HepG2 (cell line): ENCODE measurements at regions not wholly inside any gene's neighbourhood (a gene's known extent, or its start where the extent isn't known, plus 50 kb on each side); places are given as distances from the start of the nearest gene placed in this dataset.
A peak's percentile ranks its signal among the peaks of the same experiment; 100 is the strongest.

Experiments used
- ATAC-seq: fragments of 200-7000 bp; cut with Tn5 transposase; 3 replicates; pipeline ENCODE4 v1.9.1; 2020; ENCODE audit warnings: mild to moderate bottlenecking, moderate library complexity
- BruUV-seq: library from RNA; stranded (reverse); fragments of 400-500 nt; replicated peaks from 2 replicates; lab custom pipeline; 2021; lab: Mats Ljungman, UMichigan
- CTCF ChIA-PET: fragments of 300-600 bp; formaldehyde crosslinking; extraction: SDS; loops from one replicate; lab custom pipeline; 2021; ENCODE audit warnings: low total read pairs, inconsistent platforms, low intra/inter-chr PET ratio; lab: Yijun Ruan, JAX
- POLR2A ChIA-PET: fragments of 350-600 bp; sonication (Branson Sonifier 250); formaldehyde crosslinking; loops from one replicate; lab custom pipeline; 2020; ENCODE audit warnings: antibody characterized with exemption, inconsistent platforms; lab: Yijun Ruan, JAX
- DNase-seq: peaks from one replicate; pipeline ENCODE4 v3.0.0-alpha.2; 2015; ENCODE audit warnings: low spot score
- FAIRE-seq: peaks from 3 replicates; lab custom pipeline; 2011; peaks lifted over from hg19 to GRCh38; lab: Jason Lieb, UNC
- H2AFZ ChIP-seq: one replicate; pipeline ENCODE4 v1.6.1; 2011; ENCODE audit warnings: low read length, inconsistent platforms
- H3K27ac ChIP-seq: fragments of 300-600 bp; 3 replicates; pipeline ENCODE4 v1.8.0; 2011; ENCODE audit warnings: mixed run types, mild to moderate bottlenecking, mixed read lengths, low read length, inconsistent platforms; ENCODE audit not compliant: insufficient read depth; ENCODE audit errors: extremely low read length
- H3K27me3 ChIP-seq, 2 experiments: fragments of 200-600 bp in 1 of 2; 2 replicates in 1 of 2; 3 replicates in 1 of 2; pipeline versions ENCODE4 v1.6.0 to v1.8.0; 2011; ENCODE audit warnings: low read length in 2 of 2, mild to moderate bottlenecking in 2 of 2, moderate library complexity in 2 of 2, inconsistent platforms in 1 of 2; ENCODE audit not compliant: insufficient read depth in 2 of 2, control insufficient read depth in 1 of 2
- H3K36me3 ChIP-seq, 2 experiments: fragments of 200-600 bp in 1 of 2; replicated peaks in 1 of 2; 2 replicates in 1 of 2; 3 replicates in 1 of 2; pipeline versions ENCODE4 v1.5.1 to v1.8.0; 2011; ENCODE audit warnings: low read length in 2 of 2, inconsistent platforms in 1 of 2; ENCODE audit not compliant: insufficient read depth in 2 of 2, control insufficient read depth in 1 of 2
- H3K4me1 ChIP-seq: 2 replicates; pipeline ENCODE4 v1.5.1; 2012; ENCODE audit warnings: low read length, inconsistent platforms; ENCODE audit not compliant: insufficient read depth
- H3K4me2 ChIP-seq: 2 replicates; pipeline ENCODE4 v1.6.0; 2011; ENCODE audit warnings: low read depth, low read length, inconsistent platforms
- H3K4me3 ChIP-seq, 3 experiments: fragments of 200-600 bp in 1 of 3; sonication (generic), shearing (Covaris generic) in 1 of 3; replicated peaks in 1 of 3; 2 replicates each; pipeline ENCODE4 v1.5.1; 2011 to 2016; ENCODE audit warnings: low read length in 3 of 3, inconsistent platforms in 2 of 3, low read depth in 2 of 3, mild to moderate bottlenecking in 2 of 3, control low read depth in 1 of 3, mixed read lengths in 1 of 3; ENCODE audit not compliant: insufficient read depth in 1 of 3
- H3K79me2 ChIP-seq: one replicate; pipeline ENCODE4 v1.6.1; 2011; ENCODE audit warnings: low read length, inconsistent platforms; ENCODE audit not compliant: insufficient read depth
- H3K9ac ChIP-seq: 2 replicates; pipeline ENCODE4 v1.6.0; 2011; ENCODE audit warnings: mild to moderate bottlenecking, low read depth, low read length, inconsistent platforms; ENCODE audit not compliant: insufficient read depth
- H3K9me3 ChIP-seq: 2 replicates; pipeline ENCODE4 v1.5.1; 2012; ENCODE audit warnings: mild to moderate bottlenecking, low read length
- H4K20me1 ChIP-seq: 2 replicates; pipeline ENCODE4 v1.6.0; 2011; ENCODE audit warnings: inconsistent platforms, mild to moderate bottlenecking, low read length, moderate library complexity; ENCODE audit not compliant: insufficient read depth
- HOXA3 ChIP-seq: sonication (generic); formaldehyde crosslinking; IDR thresholded peaks from 2 replicates; pipeline ENCODE4 v1.5.0; 2020; ENCODE audit warnings: missing genetic modification reagents
- MAFK ChIP-seq, 2 experiments: IDR thresholded peaks in 1 of 2; conservative IDR thresholded peaks in 1 of 2; 2 replicates each; pipeline ENCODE4 v1.6.1; 2011; ENCODE audit warnings: improper control_type of control experiment in 2 of 2, low read length in 2 of 2
- MTA1 ChIP-seq: sonication (generic); formaldehyde crosslinking; IDR thresholded peaks from 2 replicates; pipeline ENCODE4 v1.4.0; 2020; ENCODE audit warnings: missing genetic modification reagents, mild to moderate bottlenecking, borderline replicate concordance
- NR2F1 ChIP-seq, 2 experiments: fragments of 450-650 bp in 1 of 2; formaldehyde crosslinking in 1 of 2; IDR thresholded peaks; 2 replicates each; pipeline versions ENCODE4 v1.5.0 to v1.6.1; 2016 to 2020; ENCODE audit warnings: mild to moderate bottlenecking in 1 of 2, missing compliant biosample characterization in 1 of 2, missing genetic modification reagents in 1 of 2, moderate library complexity in 1 of 2
- PAF1 ChIP-seq: IDR thresholded peaks from 2 replicates; pipeline ENCODE4 v1.6.1; 2016; ENCODE audit warnings: missing genetic modification reagents, missing compliant biosample characterization
- RFXAP ChIP-seq: sonication (generic); formaldehyde crosslinking; IDR thresholded peaks from 2 replicates; pipeline ENCODE4 v1.4.0; 2020; ENCODE audit warnings: missing genetic modification reagents, borderline replicate concordance
- SMC3 ChIP-seq: IDR thresholded peaks from 2 replicates; pipeline ENCODE4 v1.6.1; 2011; ENCODE audit warnings: low read length, improper control_type of control experiment
- SOX6 ChIP-seq, 2 experiments: fragments of 450-650 bp in 1 of 2; sonication (generic) in 1 of 2; formaldehyde crosslinking in 1 of 2; IDR thresholded peaks; 2 replicates each; pipeline versions ENCODE4 v1.4.0 to v1.6.1; 2017 to 2020; ENCODE audit warnings: antibody characterized with exemption in 1 of 2, mild to moderate bottlenecking in 1 of 2, missing genetic modification reagents in 1 of 2
- TGIF2 ChIP-seq: IDR thresholded peaks from 2 replicates; pipeline ENCODE4 v1.6.1; 2016; ENCODE audit warnings: control low read depth, missing compliant biosample characterization
- TOE1 ChIP-seq: sonication (generic); formaldehyde crosslinking; IDR thresholded peaks from 2 replicates; pipeline ENCODE4 v1.4.0; 2020; ENCODE audit warnings: mild to moderate bottlenecking, missing genetic modification reagents
- ZMYM4 ChIP-seq: sonication (generic); formaldehyde crosslinking; IDR thresholded peaks from 2 replicates; pipeline ENCODE4 v1.8.1; 2023; ENCODE audit warnings: mild to moderate bottlenecking, missing genetic modification reagents
- ZNF503 ChIP-seq: sonication (generic); formaldehyde crosslinking; IDR thresholded peaks from 2 replicates; pipeline ENCODE4 v1.4.0; 2020; ENCODE audit warnings: missing genetic modification reagents
- WGBS: methylation state at CpG from one replicate; pipeline ENCODE4 v1.1.6; 2017; ENCODE audit warnings: low lambda C conversion rate; 5-methylcytosine and 5-hydroxymethylcytosine counted together
- in situ Hi-C: cut with HindIII; loops from 2 replicates; pipeline ENCODE4 v1.10.0; 2017; ENCODE audit warnings: low pct_unique_long_range_greater_than_20kb; ENCODE audit not compliant: extremely low pct_ligation_motif_present
- intact Hi-C: fragments of 100-400 bp; cut with micrococcal nuclease; formaldehyde crosslinking; loops from one replicate; pipeline ENCODE4 v1.10.0; 2022; ENCODE audit not compliant: unreplicated experiment
- TF ChIP-seq, protein P1 (sequence below): sonication (generic); formaldehyde crosslinking; IDR thresholded peaks from 2 replicates; pipeline ENCODE4 v1.9.0; 2021; ENCODE audit warnings: missing genetic modification reagents, borderline replicate concordance
- TF ChIP-seq, protein P2 (sequence below): sonication (generic); formaldehyde crosslinking; IDR thresholded peaks from 2 replicates; pipeline ENCODE4 v1.5.1; 2020; ENCODE audit warnings: missing genetic modification reagents, mild to moderate bottlenecking, borderline replicate concordance

DNA sequence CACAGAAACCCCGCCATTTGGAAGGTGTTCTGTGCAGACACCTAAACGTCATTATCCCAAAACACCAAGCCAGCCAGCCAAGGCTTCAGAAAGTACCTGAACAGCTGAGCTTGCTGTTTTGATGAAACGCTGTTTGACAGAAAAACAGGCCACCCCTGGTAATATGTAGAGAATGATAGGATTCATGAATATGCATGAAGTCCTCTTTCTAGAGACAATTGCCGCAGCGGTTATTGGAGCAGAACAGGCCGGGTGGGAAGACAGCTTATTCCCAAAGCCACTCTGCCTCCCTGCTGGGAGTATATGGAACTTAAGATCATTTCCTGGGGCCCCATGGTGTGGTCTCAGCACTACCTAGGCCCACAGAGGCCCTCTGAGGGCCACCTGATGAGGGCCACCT is 229.5 kb downstream of the UQCRFS1 start:
- no peaks in the 10 kb centered on the region for H3K79me2 ChIP-seq
- no peak overlapping the region for H3K9ac ChIP-seq
- TF ChIP-seq RFXAP (CRISPR knock-in tag), result no peak
- no peak for TF ChIP-seq TOE1 (CRISPR knock-in tag)
- peak in 1 of 2 experiments; percentile 44; a peak in 1 of 4 replicates for TF ChIP-seq MAFK (conservative IDR thresholded peaks at IDR 0.05 in 1 of 2, IDR thresholded peaks at IDR 0.05 in 1 of 2; ENCODE audit: low read length in 2 of 2)
- TF ChIP-seq, all 625 proteins: peak for 1
- BruUV-seq, result no TSS peak
- H3K27me3 ChIP-seq, result no peaks in the 10 kb centered on the region
- POLR2A ChIA-PET, result no interaction called here
- H3K4me3 ChIP-seq, result no peak overlapping the region
- H3K36me3 ChIP-seq, result no peaks in the 10 kb centered on the region
- 40% methylated on average over 6 of the region's 6 CpGs for WGBS
- no peaks in the 10 kb centered on the region for H4K20me1 ChIP-seq
- no peaks in the 10 kb centered on the region for H3K9me3 ChIP-seq
- no peak overlapping the region for H3K27ac ChIP-seq
- no peak for DNase-seq
- FAIRE-seq, result no peak
- CTCF ChIA-PET, result no interaction called here
- in situ Hi-C loops (no loop called here), intact Hi-C loops (no loop called here)
- H3K4me2 ChIP-seq, result no peak overlapping the region
- no peak for ATAC-seq
- no peaks in the 10 kb centered on the region for H3K4me1 ChIP-seq
- no peak overlapping the region for H2AFZ ChIP-seq

DNA sequence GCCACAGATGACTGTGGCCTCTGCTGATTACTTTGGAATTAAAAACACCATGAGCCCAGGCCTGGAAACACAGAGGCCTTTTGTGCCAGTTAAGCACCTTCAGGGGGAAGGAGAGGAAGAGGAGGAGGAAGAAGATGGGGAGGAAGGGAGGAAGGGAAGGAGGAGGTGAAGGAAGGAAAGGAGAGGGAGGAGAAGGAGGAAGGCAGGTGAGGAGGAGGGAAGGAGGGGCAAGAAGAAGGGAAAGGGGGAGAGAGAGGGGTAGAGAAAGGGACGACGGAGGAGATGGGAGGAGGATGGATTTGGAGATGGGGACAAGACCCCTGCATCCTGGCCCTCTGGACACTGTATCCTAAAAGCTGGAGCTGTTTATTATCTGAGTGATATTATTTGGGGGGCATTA is 231.0 kb downstream of the UQCRFS1 start:
- Histone ChIP-seq H3K36me3 (no peaks in the 10 kb centered on the region), H2AFZ (no peak overlapping the region), H3K4me1 (no peaks in the 10 kb centered on the region), H3K4me3 (no peak overlapping the region), H4K20me1 (no peaks in the 10 kb centered on the region), H3K27ac (no peak overlapping the region), H3K9ac (no peak overlapping the region), H3K9me3 (no peaks in the 10 kb centered on the region), H3K4me2 (no peak overlapping the region), H3K79me2 (no peaks in the 10 kb centered on the region), H3K27me3 (no peaks in the 10 kb centered on the region)
- in situ Hi-C loops, result no loop called here
- ChIA-PET CTCF (no interaction called here), POLR2A (no interaction called here)
- DNase-seq (no peak), ATAC-seq (no peak), FAIRE-seq (no peak)
- intact Hi-C loops, result no loop called here
- 76% methylated on average over 2 of the region's 2 CpGs for WGBS
- BruUV-seq, result no TSS peak
- TF ChIP-seq, protein P1, sequence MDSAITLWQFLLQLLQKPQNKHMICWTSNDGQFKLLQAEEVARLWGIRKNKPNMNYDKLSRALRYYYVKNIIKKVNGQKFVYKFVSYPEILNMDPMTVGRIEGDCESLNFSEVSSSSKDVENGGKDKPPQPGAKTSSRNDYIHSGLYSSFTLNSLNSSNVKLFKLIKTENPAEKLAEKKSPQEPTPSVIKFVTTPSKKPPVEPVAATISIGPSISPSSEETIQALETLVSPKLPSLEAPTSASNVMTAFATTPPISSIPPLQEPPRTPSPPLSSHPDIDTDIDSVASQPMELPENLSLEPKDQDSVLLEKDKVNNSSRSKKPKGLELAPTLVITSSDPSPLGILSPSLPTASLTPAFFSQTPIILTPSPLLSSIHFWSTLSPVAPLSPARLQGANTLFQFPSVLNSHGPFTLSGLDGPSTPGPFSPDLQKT, result no peak
- TF ChIP-seq HOXA3, result no peak
- no peak for TF ChIP-seq MTA1 (CRISPR knock-in tag)
- no peak for TF ChIP-seq TGIF2
- no peak for TF ChIP-seq NR2F1 (CRISPR knock-in tag; IDR thresholded peaks at IDR 0.05)
- no peak for TF ChIP-seq ZMYM4 (CRISPR knock-in tag)
- no peak for TF ChIP-seq SMC3
- no peak for TF ChIP-seq PAF1 (CRISPR knock-in tag)
- no peak for TF ChIP-seq SOX6 (IDR thresholded peaks at IDR 0.05)
- no peak for TF ChIP-seq SOX6 (CRISPR knock-in tag; IDR thresholded peaks at IDR 0.05)
- TF ChIP-seq, protein P2, sequence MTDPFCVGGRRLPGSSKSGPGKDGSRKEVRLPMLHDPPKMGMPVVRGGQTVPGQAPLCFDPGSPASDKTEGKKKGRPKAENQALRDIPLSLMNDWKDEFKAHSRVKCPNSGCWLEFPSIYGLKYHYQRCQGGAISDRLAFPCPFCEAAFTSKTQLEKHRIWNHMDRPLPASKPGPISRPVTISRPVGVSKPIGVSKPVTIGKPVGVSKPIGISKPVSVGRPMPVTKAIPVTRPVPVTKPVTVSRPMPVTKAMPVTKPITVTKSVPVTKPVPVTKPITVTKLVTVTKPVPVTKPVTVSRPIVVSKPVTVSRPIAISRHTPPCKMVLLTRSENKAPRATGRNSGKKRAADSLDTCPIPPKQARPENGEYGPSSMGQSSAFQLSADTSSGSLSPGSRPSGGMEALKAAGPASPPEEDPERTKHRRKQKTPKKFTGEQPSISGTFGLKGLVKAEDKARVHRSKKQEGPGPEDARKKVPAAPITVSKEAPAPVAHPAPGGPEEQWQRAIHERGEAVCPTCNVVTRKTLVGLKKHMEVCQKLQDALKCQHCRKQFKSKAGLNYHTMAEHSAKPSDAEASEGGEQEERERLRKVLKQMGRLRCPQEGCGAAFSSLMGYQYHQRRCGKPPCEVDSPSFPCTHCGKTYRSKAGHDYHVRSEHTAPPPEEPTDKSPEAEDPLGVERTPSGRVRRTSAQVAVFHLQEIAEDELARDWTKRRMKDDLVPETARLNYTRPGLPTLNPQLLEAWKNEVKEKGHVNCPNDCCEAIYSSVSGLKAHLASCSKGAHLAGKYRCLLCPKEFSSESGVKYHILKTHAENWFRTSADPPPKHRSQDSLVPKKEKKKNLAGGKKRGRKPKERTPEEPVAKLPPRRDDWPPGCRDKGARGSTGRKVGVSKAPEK (CRISPR knock-in tag), result no peak
- TF ChIP-seq ZNF503, result no peak
